ENCODE measurements at regions not wholly inside any gene's neighbourhood (a gene's known extent, or its start where the extent isn't known, plus 50 kb on each side); places are given as distances from the start of the nearest gene placed in this dataset.

GRCh38 chr3:72368331-72368975 lies 479.8 kb downstream of the SHQ1 start:
- intact Hi-C loops (cut with micrococcal nuclease; ENCODE audit: unreplicated experiment): no loop called here
- H4K20me1 ChIP-seq (ENCODE audit: insufficient read depth): no peaks in the 10 kb centered on the region
- TF ChIP-seq, protein P1, sequence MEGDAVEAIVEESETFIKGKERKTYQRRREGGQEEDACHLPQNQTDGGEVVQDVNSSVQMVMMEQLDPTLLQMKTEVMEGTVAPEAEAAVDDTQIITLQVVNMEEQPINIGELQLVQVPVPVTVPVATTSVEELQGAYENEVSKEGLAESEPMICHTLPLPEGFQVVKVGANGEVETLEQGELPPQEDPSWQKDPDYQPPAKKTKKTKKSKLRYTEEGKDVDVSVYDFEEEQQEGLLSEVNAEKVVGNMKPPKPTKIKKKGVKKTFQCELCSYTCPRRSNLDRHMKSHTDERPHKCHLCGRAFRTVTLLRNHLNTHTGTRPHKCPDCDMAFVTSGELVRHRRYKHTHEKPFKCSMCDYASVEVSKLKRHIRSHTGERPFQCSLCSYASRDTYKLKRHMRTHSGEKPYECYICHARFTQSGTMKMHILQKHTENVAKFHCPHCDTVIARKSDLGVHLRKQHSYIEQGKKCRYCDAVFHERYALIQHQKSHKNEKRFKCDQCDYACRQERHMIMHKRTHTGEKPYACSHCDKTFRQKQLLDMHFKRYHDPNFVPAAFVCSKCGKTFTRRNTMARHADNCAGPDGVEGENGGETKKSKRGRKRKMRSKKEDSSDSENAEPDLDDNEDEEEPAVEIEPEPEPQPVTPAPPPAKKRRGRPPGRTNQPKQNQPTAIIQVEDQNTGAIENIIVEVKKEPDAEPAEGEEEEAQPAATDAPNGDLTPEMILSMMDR (conservative IDR thresholded peaks at IDR 0.05): no peak
- no peak for TF ChIP-seq EZH2 (IDR thresholded peaks at IDR 0.05; ENCODE audit: low read depth)
- H3F3A ChIP-seq (ENCODE audit: insufficient read depth, low read depth): no peaks in the 10 kb centered on the region
- BruUV-seq (replicated peaks): no TSS peak
- no peak overlapping the region for H3K27ac ChIP-seq
- ChIA-PET POLR2A (ENCODE audit: unreplicated experiment) (no interaction called here), CTCF (no interaction called here)
- no peak overlapping the region for H3K4me3 ChIP-seq
- H3K79me2 ChIP-seq (ENCODE audit: low read depth): no peaks in the 10 kb centered on the region
- no peaks in the 10 kb centered on the region for H3K9me3 ChIP-seq (ENCODE audit: insufficient read depth, low read depth)
- DNase-seq: no peak
- no peaks in the 10 kb centered on the region for H3K9me2 ChIP-seq (ENCODE audit: insufficient read depth)
- no peak overlapping the region for H3K4me2 ChIP-seq
- H3K27me3 ChIP-seq (ENCODE audit: insufficient read depth, low read depth): no peaks in the 10 kb centered on the region
- no peaks in the 10 kb centered on the region for H3K36me3 ChIP-seq (ENCODE audit: low read depth)
- H2AFZ ChIP-seq: no peak overlapping the region
- no peaks in the 10 kb centered on the region for H3K4me1 ChIP-seq (replicated peaks; ENCODE audit: insufficient read depth)

GRCh38 chr3:72361990-72362389 lies 486.3 kb downstream of the SHQ1 start:
- intact Hi-C loops (cut with micrococcal nuclease; ENCODE audit: unreplicated experiment): no loop called here
- Histone ChIP-seq H3K4me2 (no peak overlapping the region), H3K4me3 (no peak overlapping the region), H3K36me3 (ENCODE audit: low read depth) (no peaks in the 10 kb centered on the region), H3K9me2 (ENCODE audit: insufficient read depth) (no peaks in the 10 kb centered on the region), H3K27me3 (ENCODE audit: insufficient read depth, low read depth) (no peaks in the 10 kb centered on the region), H2AFZ (no peak overlapping the region), H3F3A (ENCODE audit: insufficient read depth, low read depth) (no peaks in the 10 kb centered on the region), H3K4me1 (replicated peaks; ENCODE audit: insufficient read depth) (no peaks in the 10 kb centered on the region), H3K27ac (no peak overlapping the region), H4K20me1 (ENCODE audit: insufficient read depth) (no peaks in the 10 kb centered on the region), H3K9me3 (ENCODE audit: insufficient read depth, low read depth) (no peaks in the 10 kb centered on the region), H3K79me2 (ENCODE audit: low read depth) (no peaks in the 10 kb centered on the region)
- ChIA-PET POLR2A (ENCODE audit: unreplicated experiment) (no interaction called here), CTCF (no interaction called here)
- TF ChIP-seq, protein P1 (conservative IDR thresholded peaks at IDR 0.05): no peak
- TF ChIP-seq EZH2 (IDR thresholded peaks at IDR 0.05; ENCODE audit: low read depth): no peak
- no peak for DNase-seq
- BruUV-seq (replicated peaks): no TSS peak

GRCh38 chr3:72359743-72360142 lies 488.5 kb downstream of the SHQ1 start:
- Histone ChIP-seq H3K36me3 (ENCODE audit: low read depth) (no peaks in the 10 kb centered on the region), H4K20me1 (ENCODE audit: insufficient read depth) (no peaks in the 10 kb centered on the region), H3K4me3 (no peak overlapping the region), H3F3A (ENCODE audit: insufficient read depth, low read depth) (no peaks in the 10 kb centered on the region), H3K4me1 (replicated peaks; ENCODE audit: insufficient read depth) (no peaks in the 10 kb centered on the region), H3K27me3 (ENCODE audit: insufficient read depth, low read depth) (no peaks in the 10 kb centered on the region), H2AFZ (no peak overlapping the region), H3K9me2 (ENCODE audit: insufficient read depth) (no peaks in the 10 kb centered on the region), H3K79me2 (ENCODE audit: low read depth) (no peaks in the 10 kb centered on the region), H3K9me3 (ENCODE audit: insufficient read depth, low read depth) (no peaks in the 10 kb centered on the region), H3K4me2 (no peak overlapping the region), H3K27ac (no peak overlapping the region)
- TF ChIP-seq, protein P1 (conservative IDR thresholded peaks at IDR 0.05): no peak
- TF ChIP-seq EZH2 (IDR thresholded peaks at IDR 0.05; ENCODE audit: low read depth): no peak
- intact Hi-C loops (cut with micrococcal nuclease; ENCODE audit: unreplicated experiment): no loop called here
- ChIA-PET CTCF (no interaction called here), POLR2A (ENCODE audit: unreplicated experiment) (no interaction called here)
- BruUV-seq (replicated peaks): no TSS peak
- no peak for DNase-seq
